22Rv1 (cell line): ENCODE measurements at regions not wholly inside any gene's neighbourhood (a gene's known extent, or its start where the extent isn't known, plus 50 kb on each side); places are given as distances from the start of the nearest gene placed in this dataset.

Experiments used
- ZFX ChIP-seq: fragments of 450-650 bp; IDR thresholded peaks from 2 replicates; pipeline ENCODE4 v1.6.1; 2017; ENCODE audit warnings: antibody characterized with exemption, borderline replicate concordance
- TF ChIP-seq, protein P1 (sequence below): fragments of 450-650 bp; IDR thresholded peaks from 2 replicates; pipeline ENCODE4 v1.5.1; 2017; ENCODE audit warnings: mild to moderate bottlenecking

DNA sequence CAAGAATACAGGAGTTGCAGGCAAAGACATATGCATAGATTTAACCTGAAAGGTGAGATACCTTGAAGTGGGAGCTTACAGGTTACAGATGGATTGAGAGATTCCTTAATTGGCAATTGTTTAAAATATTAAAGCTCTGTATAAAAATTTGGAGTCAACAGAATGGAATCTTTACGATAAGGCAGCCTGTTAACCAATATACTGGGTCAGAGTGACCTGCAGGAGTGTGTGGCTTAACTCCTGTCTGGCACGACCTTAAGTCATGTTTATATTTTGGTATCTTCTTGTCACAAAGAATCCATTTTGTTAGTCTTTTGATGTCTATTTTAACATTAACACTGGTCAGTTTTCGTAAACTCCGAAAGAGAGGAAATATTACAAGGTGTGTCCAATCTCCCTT, 1058.2 kb upstream of the CRIM1 start:
- TF ChIP-seq, protein P1, sequence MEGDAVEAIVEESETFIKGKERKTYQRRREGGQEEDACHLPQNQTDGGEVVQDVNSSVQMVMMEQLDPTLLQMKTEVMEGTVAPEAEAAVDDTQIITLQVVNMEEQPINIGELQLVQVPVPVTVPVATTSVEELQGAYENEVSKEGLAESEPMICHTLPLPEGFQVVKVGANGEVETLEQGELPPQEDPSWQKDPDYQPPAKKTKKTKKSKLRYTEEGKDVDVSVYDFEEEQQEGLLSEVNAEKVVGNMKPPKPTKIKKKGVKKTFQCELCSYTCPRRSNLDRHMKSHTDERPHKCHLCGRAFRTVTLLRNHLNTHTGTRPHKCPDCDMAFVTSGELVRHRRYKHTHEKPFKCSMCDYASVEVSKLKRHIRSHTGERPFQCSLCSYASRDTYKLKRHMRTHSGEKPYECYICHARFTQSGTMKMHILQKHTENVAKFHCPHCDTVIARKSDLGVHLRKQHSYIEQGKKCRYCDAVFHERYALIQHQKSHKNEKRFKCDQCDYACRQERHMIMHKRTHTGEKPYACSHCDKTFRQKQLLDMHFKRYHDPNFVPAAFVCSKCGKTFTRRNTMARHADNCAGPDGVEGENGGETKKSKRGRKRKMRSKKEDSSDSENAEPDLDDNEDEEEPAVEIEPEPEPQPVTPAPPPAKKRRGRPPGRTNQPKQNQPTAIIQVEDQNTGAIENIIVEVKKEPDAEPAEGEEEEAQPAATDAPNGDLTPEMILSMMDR = no peak
- TF ChIP-seq ZFX = no peak
